ENCODE measurements at regions not wholly inside any gene's neighbourhood (a gene's known extent, or its start where the extent isn't known, plus 50 kb on each side); places are given as distances from the start of the nearest gene placed in this dataset.

DNA sequence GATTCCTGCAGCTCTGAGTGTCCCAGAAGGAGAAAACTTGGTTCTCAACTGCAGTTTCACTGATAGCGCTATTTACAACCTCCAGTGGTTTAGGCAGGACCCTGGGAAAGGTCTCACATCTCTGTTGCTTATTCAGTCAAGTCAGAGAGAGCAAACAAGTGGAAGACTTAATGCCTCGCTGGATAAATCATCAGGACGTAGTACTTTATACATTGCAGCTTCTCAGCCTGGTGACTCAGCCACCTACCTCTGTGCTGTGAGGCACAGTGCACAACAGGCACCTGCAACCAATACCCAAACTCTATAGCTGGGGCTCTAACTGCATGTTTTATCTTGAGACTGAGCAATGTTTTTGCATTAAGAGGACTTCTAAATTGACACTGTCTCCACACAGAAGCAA is 379.2 kb upstream of the OR4E1 start:
- Histone ChIP-seq H3K9me3 (ENCODE audit: control insufficient read depth, insufficient read depth, low read length) (no peaks in the 10 kb centered on the region), H3K36me3 (ENCODE audit: control insufficient read depth, insufficient read depth, low read length) (no peaks in the 10 kb centered on the region), H3K27me3 (ENCODE audit: control insufficient read depth, insufficient read depth, low read length) (no peaks in the 10 kb centered on the region; the same call in 1 of the 2 replicates), H3K4me1 (ENCODE audit: control insufficient read depth, insufficient read depth, low read length) (no peaks in the 10 kb centered on the region), H3K27ac (ENCODE audit: low read length) (no peak overlapping the region), H3K4me3 (ENCODE audit: low read length) (no peak overlapping the region)
- DNase-seq (ENCODE audit: low read depth, low spot score) = no peak
- WGBS (ENCODE audit: insufficient coverage, insufficient read length) = no CpG with 5 or more reads among the region's 3 CpGs

DNA sequence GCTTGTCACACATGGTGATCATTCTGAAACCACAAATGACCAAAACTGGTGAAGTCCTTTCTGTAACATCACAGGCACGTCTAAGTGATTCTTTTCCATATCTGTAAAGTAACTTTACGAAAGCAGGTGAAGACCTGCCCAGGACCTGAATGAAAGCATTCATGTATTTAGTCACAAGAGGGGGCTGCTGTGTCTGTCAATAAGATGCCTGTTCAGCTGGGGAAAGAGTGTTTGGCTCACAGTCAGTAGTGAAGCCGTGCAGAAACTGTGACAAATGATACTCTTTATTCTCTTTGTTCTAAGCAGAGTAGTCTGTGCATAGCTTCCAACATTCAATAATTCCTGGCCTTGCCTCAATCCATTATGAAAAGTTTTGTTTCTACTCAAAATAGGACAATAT is 373.5 kb upstream of the OR4E1 start:
- Histone ChIP-seq H3K27me3 (ENCODE audit: control insufficient read depth, insufficient read depth, low read length) (no peaks in the 10 kb centered on the region; the same call in 1 of the 2 replicates), H3K9me3 (ENCODE audit: control insufficient read depth, insufficient read depth, low read length) (no peaks in the 10 kb centered on the region), H3K27ac (ENCODE audit: low read length) (no peak overlapping the region), H3K4me1 (ENCODE audit: control insufficient read depth, insufficient read depth, low read length) (no peaks in the 10 kb centered on the region), H3K36me3 (ENCODE audit: control insufficient read depth, insufficient read depth, low read length) (no peaks in the 10 kb centered on the region), H3K4me3 (ENCODE audit: low read length) (no peak overlapping the region)
- no CpG with 5 or more reads among the region's 3 CpGs for WGBS (ENCODE audit: insufficient coverage, insufficient read length)
- no peak for DNase-seq (ENCODE audit: low read depth, low spot score)

GRCh38 chr14:22046063-22046462 is 372.4 kb upstream of the OR4E1 start:
- Histone ChIP-seq H3K4me3 (ENCODE audit: low read length) (no peak overlapping the region), H3K9me3 (ENCODE audit: control insufficient read depth, insufficient read depth, low read length) (no peaks in the 10 kb centered on the region), H3K36me3 (ENCODE audit: control insufficient read depth, insufficient read depth, low read length) (no peaks in the 10 kb centered on the region), H3K4me1 (ENCODE audit: control insufficient read depth, insufficient read depth, low read length) (no peaks in the 10 kb centered on the region), H3K27me3 (ENCODE audit: control insufficient read depth, insufficient read depth, low read length) (no peaks in the 10 kb centered on the region; the same call in 1 of the 2 replicates), H3K27ac (ENCODE audit: low read length) (no peak overlapping the region)
- DNase-seq (ENCODE audit: low read depth, low spot score) = no peak
- WGBS (ENCODE audit: insufficient coverage, insufficient read length) = no CpG with 5 or more reads among the region's 3 CpGs

GRCh38 chr14:22044193-22044592 is 370.6 kb upstream of the OR4E1 start:
- Histone ChIP-seq H3K4me1 (ENCODE audit: control insufficient read depth, insufficient read depth, low read length) (no peaks in the 10 kb centered on the region), H3K9me3 (ENCODE audit: control insufficient read depth, insufficient read depth, low read length) (no peaks in the 10 kb centered on the region), H3K36me3 (ENCODE audit: control insufficient read depth, insufficient read depth, low read length) (no peaks in the 10 kb centered on the region), H3K27ac (ENCODE audit: low read length) (no peak overlapping the region), H3K27me3 (ENCODE audit: control insufficient read depth, insufficient read depth, low read length) (no peaks in the 10 kb centered on the region; the same call in 1 of the 2 replicates), H3K4me3 (ENCODE audit: low read length) (no peak overlapping the region)
- no CpG with 5 or more reads among the region's 5 CpGs for WGBS (ENCODE audit: insufficient coverage, insufficient read length)
- no peak for DNase-seq (ENCODE audit: low read depth, low spot score)

DNA sequence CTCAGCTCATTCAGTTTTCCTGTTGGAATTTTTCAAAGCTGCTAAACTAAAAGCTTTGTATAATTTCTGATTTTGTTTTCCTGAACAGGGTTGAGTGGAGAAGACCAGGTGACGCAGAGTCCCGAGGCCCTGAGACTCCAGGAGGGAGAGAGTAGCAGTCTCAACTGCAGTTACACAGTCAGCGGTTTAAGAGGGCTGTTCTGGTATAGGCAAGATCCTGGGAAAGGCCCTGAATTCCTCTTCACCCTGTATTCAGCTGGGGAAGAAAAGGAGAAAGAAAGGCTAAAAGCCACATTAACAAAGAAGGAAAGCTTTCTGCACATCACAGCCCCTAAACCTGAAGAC is 367.1 kb upstream of the OR4E1 start:
- Histone ChIP-seq H3K4me3 (ENCODE audit: low read length) (no peak overlapping the region), H3K9me3 (ENCODE audit: control insufficient read depth, insufficient read depth, low read length) (no peaks in the 10 kb centered on the region), H3K36me3 (ENCODE audit: control insufficient read depth, insufficient read depth, low read length) (no peaks in the 10 kb centered on the region), H3K4me1 (ENCODE audit: control insufficient read depth, insufficient read depth, low read length) (no peaks in the 10 kb centered on the region), H3K27me3 (ENCODE audit: control insufficient read depth, insufficient read depth, low read length) (no peaks in the 10 kb centered on the region), H3K27ac (ENCODE audit: low read length) (no peak overlapping the region)
- WGBS (ENCODE audit: insufficient coverage, insufficient read length) = no CpG with 5 or more reads among the region's 3 CpGs
- DNase-seq (ENCODE audit: low read depth, low spot score) = no peak

DNA sequence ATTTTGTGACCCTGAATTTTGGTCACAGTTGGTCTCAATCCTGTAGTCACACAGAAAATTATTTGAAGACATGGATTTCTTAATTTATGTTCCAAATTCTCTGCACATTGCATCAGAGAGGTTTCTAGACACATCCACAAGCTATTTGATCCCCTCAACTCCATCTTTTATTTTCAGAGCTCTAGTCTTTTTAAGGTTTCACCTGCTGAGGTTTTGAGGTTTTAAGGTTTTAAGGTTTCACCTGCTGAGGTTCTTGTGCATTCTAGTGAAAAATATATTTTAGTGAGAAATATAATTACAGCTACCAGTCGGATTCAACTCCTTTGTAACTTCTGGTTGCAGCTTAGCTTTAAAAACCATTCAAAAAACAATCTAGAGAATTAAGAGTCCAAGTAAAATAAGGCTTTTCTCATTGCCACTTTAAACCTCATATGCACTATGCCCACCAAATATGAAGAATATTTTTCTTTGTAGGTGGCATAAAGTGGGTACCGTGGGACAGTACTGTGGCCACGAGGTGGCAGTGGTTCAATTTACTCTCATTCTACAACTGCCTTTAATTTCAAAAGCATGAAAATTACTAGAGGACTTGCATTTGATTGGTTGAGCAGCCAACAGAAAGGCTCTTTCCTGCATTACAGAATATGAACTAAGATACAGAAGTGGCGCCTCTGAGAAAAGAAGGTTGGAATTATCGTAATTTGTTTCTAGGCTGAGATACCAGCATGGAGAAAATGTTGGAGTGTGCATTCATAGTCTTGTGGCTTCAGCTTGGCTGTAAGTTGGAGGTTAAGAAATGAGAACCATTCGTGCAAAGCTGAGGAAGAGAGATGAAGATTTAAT is 366.5 kb upstream of the OR4E1 start:
- Histone ChIP-seq H3K9me3 (ENCODE audit: control insufficient read depth, insufficient read depth, low read length) (no peaks in the 10 kb centered on the region), H3K36me3 (ENCODE audit: control insufficient read depth, insufficient read depth, low read length) (no peaks in the 10 kb centered on the region), H3K4me1 (ENCODE audit: control insufficient read depth, insufficient read depth, low read length) (no peaks in the 10 kb centered on the region), H3K4me3 (ENCODE audit: low read length) (no peak overlapping the region), H3K27ac (ENCODE audit: low read length) (no peak overlapping the region), H3K27me3 (ENCODE audit: control insufficient read depth, insufficient read depth, low read length) (no peaks in the 10 kb centered on the region)
- WGBS (ENCODE audit: insufficient coverage, insufficient read length) = no CpG with 5 or more reads among the region's 6 CpGs
- no peak for DNase-seq (ENCODE audit: low read depth, low spot score)

GRCh38 chr14:22036541-22037239 is 363.1 kb upstream of the OR4E1 start:
- Histone ChIP-seq H3K4me1 (ENCODE audit: control insufficient read depth, insufficient read depth, low read length) (no peaks in the 10 kb centered on the region), H3K27me3 (ENCODE audit: control insufficient read depth, insufficient read depth, low read length) (no peaks in the 10 kb centered on the region)
- WGBS (ENCODE audit: insufficient coverage, insufficient read length) = no CpG with 5 or more reads among the region's 2 CpGs

GRCh38 chr14:22026527-22026926 is 352.9 kb upstream of the OR4E1 start:
- Histone ChIP-seq H3K27me3 (ENCODE audit: control insufficient read depth, insufficient read depth, low read length) (no peaks in the 10 kb centered on the region), H3K9me3 (ENCODE audit: control insufficient read depth, insufficient read depth, low read length) (no peaks in the 10 kb centered on the region), H3K4me1 (ENCODE audit: control insufficient read depth, insufficient read depth, low read length) (0 out of 2 replicates have a peak, but pooled peaks cover under 1% of the 10 kb centered on the region), H3K36me3 (ENCODE audit: control insufficient read depth, insufficient read depth, low read length) (no peaks in the 10 kb centered on the region), H3K27ac (ENCODE audit: low read length) (no peak overlapping the region), H3K4me3 (ENCODE audit: low read length) (no peak overlapping the region)
- DNase-seq (ENCODE audit: low read depth, low spot score) = no peak
- no CpG with 5 or more reads among the region's 2 CpGs for WGBS (ENCODE audit: insufficient coverage, insufficient read length)

More at GRCh38 chr14:22036541-22037239, 363.1 kb upstream of the OR4E1 start:
- Histone ChIP-seq H3K4me3 (ENCODE audit: low read length) (no peak overlapping the region), H3K36me3 (ENCODE audit: control insufficient read depth, insufficient read depth, low read length) (no peaks in the 10 kb centered on the region), H3K9me3 (ENCODE audit: control insufficient read depth, insufficient read depth, low read length) (no peaks in the 10 kb centered on the region), H3K27ac (ENCODE audit: low read length) (no peak overlapping the region)
- DNase-seq (ENCODE audit: low read depth, low spot score) = no peak

- 0 out of 2 replicates have a peak, but pooled peaks cover 1% of the 10 kb centered on the region for H3K4me1 ChIP-seq (ENCODE audit: control insufficient read depth, insufficient read depth, low read length)
- H3K36me3 ChIP-seq (ENCODE audit: control insufficient read depth, insufficient read depth, low read length) = no peaks in the 10 kb centered on the region
- H3K4me3 ChIP-seq (ENCODE audit: low read length) = no peak overlapping the region
- WGBS (ENCODE audit: insufficient coverage, insufficient read length) = no CpG with 5 or more reads among the region's 1 CpG
- H3K27ac ChIP-seq (ENCODE audit: low read length) = no peak overlapping the region
- no peak for DNase-seq (ENCODE audit: low read depth, low spot score)
- no peaks in the 10 kb centered on the region for H3K27me3 ChIP-seq (ENCODE audit: control insufficient read depth, insufficient read depth, low read length)
- no peaks in the 10 kb centered on the region for H3K9me3 ChIP-seq (ENCODE audit: control insufficient read depth, insufficient read depth, low read length)
These were observed 352.3 kb upstream of the OR4E1 start for GRCh38 chr14:22025879-22026278.

DNA sequence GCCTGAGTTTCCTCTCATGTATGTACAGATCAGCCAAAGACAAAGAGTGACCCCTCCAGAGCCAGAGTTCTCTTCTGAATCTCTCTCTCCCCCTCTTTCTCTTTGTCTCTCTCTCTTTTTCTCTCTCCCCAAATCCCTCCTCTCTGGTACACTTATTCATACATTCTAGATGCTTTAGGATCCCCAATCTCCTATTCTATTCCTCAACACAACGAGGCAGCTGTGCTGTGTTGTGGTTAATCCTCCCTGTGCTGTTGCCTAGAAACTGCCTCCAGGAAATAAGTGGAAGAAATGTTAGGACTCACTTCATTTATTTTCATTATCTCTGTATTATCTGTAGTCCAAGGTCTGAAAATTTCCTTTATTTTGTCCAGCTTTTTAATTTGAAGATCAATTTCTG is 350.5 kb upstream of the OR4E1 start:
- Histone ChIP-seq H3K27ac (ENCODE audit: low read length) (no peak overlapping the region), H3K4me3 (ENCODE audit: low read length) (no peak overlapping the region), H3K36me3 (ENCODE audit: control insufficient read depth, insufficient read depth, low read length) (no peaks in the 10 kb centered on the region), H3K4me1 (ENCODE audit: control insufficient read depth, insufficient read depth, low read length) (0 out of 2 replicates have a peak, but pooled peaks cover 1% of the 10 kb centered on the region), H3K9me3 (ENCODE audit: control insufficient read depth, insufficient read depth, low read length) (no peaks in the 10 kb centered on the region), H3K27me3 (ENCODE audit: control insufficient read depth, insufficient read depth, low read length) (no peaks in the 10 kb centered on the region)
- no CpG with 5 or more reads among the region's 1 CpG for WGBS (ENCODE audit: insufficient coverage, insufficient read length)
- no peak for DNase-seq (ENCODE audit: low read depth, low spot score)

Measured in iPS DF 6.9 (cell line).